ENCODE measurements at regions not wholly inside any gene's neighbourhood (a gene's known extent, or its start where the extent isn't known, plus 50 kb on each side); places are given as distances from the start of the nearest gene placed in this dataset.

- no peak overlapping the region for H3K27ac Mint-ChIP-seq
- no peaks in the 10 kb centered on the region for H4K20me1 ChIP-seq (ENCODE audit: insufficient read depth, low read length)
- H3K4me2 ChIP-seq (replicated peaks; ENCODE audit: extremely low read depth, low read length, poor library complexity, severe bottlenecking): no peak overlapping the region
- no peaks in the 10 kb centered on the region for H3K36me3 ChIP-seq (replicated peaks in 1 of 2; ENCODE audit: control insufficient read depth in 1 of 2, insufficient read depth in 2 of 2, low read length in 2 of 2)
- no CpG with 5 or more reads among the region's 1 CpG for WGBS (ENCODE audit: insufficient coverage)
- H2AFZ ChIP-seq (ENCODE audit: insufficient read depth, low read depth, low read length, poor library complexity, severe bottlenecking): no peak overlapping the region
- no peak overlapping the region for H3K4me3 Mint-ChIP-seq
- no peaks in the 10 kb centered on the region for H3K9me3 ChIP-seq (replicated peaks in 1 of 2; ENCODE audit: control insufficient read depth in 1 of 2, insufficient read depth in 1 of 2, low read length in 2 of 2)
- intact Hi-C loops (cut with micrococcal nuclease): no loop called here
- TF ChIP-seq CTCF (IDR thresholded peaks at IDR 0.05): no peak
- peaks cover 26% of the 10 kb centered on the region for H3K4me1 Mint-ChIP-seq
- no peak overlapping the region for H3K4me3 ChIP-seq (replicated peaks in 1 of 3; ENCODE audit: low read depth in 2 of 3, low read length in 3 of 3)
- peaks cover 3 to 6% of the 10 kb centered on the region in 2 donors for H3K27me3 ChIP-seq (ENCODE audit: control insufficient read depth in 2 of 2, insufficient read depth in 2 of 2, low read length in 2 of 2)
- H3K4me1 ChIP-seq (ENCODE audit: control insufficient read depth in 1 of 2, insufficient read depth in 2 of 2, low read length in 2 of 2): peaks cover 11% of the 10 kb centered on the region in 2 donors
- no peak for DNase-seq
- H3K9me3 Mint-ChIP-seq: no peaks in the 10 kb centered on the region
- peaks cover 10 to 13% (median 10%) of the 10 kb centered on the region in 3 donors for H3K27me3 Mint-ChIP-seq (ENCODE audit: low read depth in 3 of 3)
- no peaks in the 10 kb centered on the region for H3K79me2 ChIP-seq (ENCODE audit: insufficient read depth, low read length)
- no peak overlapping the region for H3K9ac ChIP-seq (ENCODE audit: insufficient read depth, low read length, poor library complexity, severe bottlenecking)
- H3K27ac ChIP-seq (ENCODE audit: low read depth in 1 of 2, low read length in 2 of 2): no peak overlapping the region
- no peaks in the 10 kb centered on the region for H3K36me3 Mint-ChIP-seq
Measured at GRCh38 chr12:94766397-94766796, 116.0 kb upstream of the TMCC3 start.

GRCh38 chr12:94763462-94763861 lies 113.1 kb upstream of the TMCC3 start:
- peaks cover 14% of the 10 kb centered on the region for H3K4me1 Mint-ChIP-seq
- no peaks in the 10 kb centered on the region for H3K9me3 Mint-ChIP-seq
- Histone ChIP-seq H3K4me1 (ENCODE audit: control insufficient read depth in 1 of 2, insufficient read depth in 2 of 2, low read length in 2 of 2) (peaks cover 2 to 5% of the 10 kb centered on the region in 2 donors), H3K4me2 (replicated peaks; ENCODE audit: extremely low read depth, low read length, poor library complexity, severe bottlenecking) (no peak overlapping the region), H2AFZ (ENCODE audit: insufficient read depth, low read depth, low read length, poor library complexity, severe bottlenecking) (peak overlapping the region; percentile 26), H3K79me2 (ENCODE audit: insufficient read depth, low read length) (no peaks in the 10 kb centered on the region), H4K20me1 (ENCODE audit: insufficient read depth, low read length) (no peaks in the 10 kb centered on the region), H3K9ac (ENCODE audit: insufficient read depth, low read length, poor library complexity, severe bottlenecking) (no peak overlapping the region), H3K9me3 (replicated peaks in 1 of 2; ENCODE audit: control insufficient read depth in 1 of 2, insufficient read depth in 1 of 2, low read length in 2 of 2) (no peaks in the 10 kb centered on the region), H3K27ac (ENCODE audit: low read depth in 1 of 2, low read length in 2 of 2) (no peak overlapping the region), H3K36me3 (replicated peaks in 1 of 2; ENCODE audit: control insufficient read depth in 1 of 2, insufficient read depth in 2 of 2, low read length in 2 of 2) (no peaks in the 10 kb centered on the region), H3K27me3 (ENCODE audit: control insufficient read depth in 2 of 2, insufficient read depth in 2 of 2, low read length in 2 of 2) (peaks cover 0 to under 1% of the 10 kb centered on the region in 2 donors), H3K4me3 (replicated peaks in 1 of 3; ENCODE audit: low read depth in 2 of 3, low read length in 3 of 3) (no peak overlapping the region)
- peaks cover 4 to 8% (median 6%) of the 10 kb centered on the region in 3 donors for H3K27me3 Mint-ChIP-seq (ENCODE audit: low read depth in 3 of 3)
- H3K4me3 Mint-ChIP-seq: no peak overlapping the region
- TF ChIP-seq CTCF (IDR thresholded peaks at IDR 0.05): no peak
- peak overlapping the region in 2 of 7 donors; percentile 41 to 46 for H3K27ac Mint-ChIP-seq
- no peaks in the 10 kb centered on the region for H3K36me3 Mint-ChIP-seq
- intact Hi-C loops (cut with micrococcal nuclease): no loop called here
- DNase-seq: no peak
- 97% methylated on average over 4 of the region's 6 CpGs for WGBS (ENCODE audit: insufficient coverage)

All from CD14-positive monocyte (primary cell).